Uterus (tissue), 3 donors: ENCODE measurements at regions not wholly inside any gene's neighbourhood (a gene's known extent, or its start where the extent isn't known, plus 50 kb on each side); places are given as distances from the start of the nearest gene placed in this dataset.

Experiments
- DNase-seq, 2 donors: peaks; one replicate each; pipeline ENCODE4 v3.0.0-alpha.2; 2019 to 2020
- H3K27ac ChIP-seq, 2 donors: fragments of 200-600 bp; sonication (generic); 1 replicate in 1 of 2; 2 replicates in 1 of 2; pipeline ENCODE4 v1.5.1; 2016 to 2018
- H3K27me3 ChIP-seq, 2 donors: fragments of 200-600 bp; sonication (generic); one replicate each; pipeline ENCODE4 v1.5.1; 2018 to 2019; ENCODE audit warnings: control low read depth in 1 of 2
- H3K36me3 ChIP-seq, 2 donors: fragments of 200-600 bp; sonication (generic); one replicate each; pipeline ENCODE4 v1.5.1; 2019; ENCODE audit warnings: control low read depth in 1 of 2
- H3K4me1 ChIP-seq, 2 donors: fragments of 200-600 bp; sonication (generic); one replicate each; pipeline ENCODE4 v1.5.1; 2018 to 2019; ENCODE audit warnings: control low read depth in 1 of 2
- H3K4me3 ChIP-seq, 2 donors: fragments of 200-600 bp; sonication (generic); 1 replicate in 1 of 2; 2 replicates in 1 of 2; pipeline ENCODE4 v1.5.1; 2018 to 2019; ENCODE audit warnings: mild to moderate bottlenecking in 1 of 2
- H3K9me3 ChIP-seq, 2 donors: fragments of 200-600 bp; sonication (generic); one replicate each; pipeline ENCODE4 v1.5.1; 2019; ENCODE audit warnings: control low read depth in 1 of 2
- POLR2A ChIP-seq, 2 donors: fragments of 450-650 bp; IDR thresholded peaks; one replicate each; pipeline ENCODE4 v1.6.1; 2016; ENCODE audit warnings: antibody characterized with exemption in 2 of 2, mild to moderate bottlenecking in 1 of 2, moderate library complexity in 1 of 2
- intact Hi-C: fragments of 100-400 bp; cut with DNase I; formaldehyde crosslinking; loops from one replicate; pipeline ENCODE4 v1.15.1; 2023; ENCODE audit warnings: low total_unique reads
- TF ChIP-seq, protein P1 (sequence below), 4 experiments: fragments of 200-600 bp in 2 of 4; fragments of 450-650 bp in 2 of 4; sonication (generic) in 2 of 4; IDR thresholded peaks; one replicate each; pipeline ENCODE4 v1.5.1; 2016 to 2019; ENCODE audit warnings: antibody characterized with exemption in 4 of 4, mild to moderate bottlenecking in 2 of 4, moderate library complexity in 1 of 4
- donor health status: DM: yes; HTN: yes; CAD: no.

DNA sequence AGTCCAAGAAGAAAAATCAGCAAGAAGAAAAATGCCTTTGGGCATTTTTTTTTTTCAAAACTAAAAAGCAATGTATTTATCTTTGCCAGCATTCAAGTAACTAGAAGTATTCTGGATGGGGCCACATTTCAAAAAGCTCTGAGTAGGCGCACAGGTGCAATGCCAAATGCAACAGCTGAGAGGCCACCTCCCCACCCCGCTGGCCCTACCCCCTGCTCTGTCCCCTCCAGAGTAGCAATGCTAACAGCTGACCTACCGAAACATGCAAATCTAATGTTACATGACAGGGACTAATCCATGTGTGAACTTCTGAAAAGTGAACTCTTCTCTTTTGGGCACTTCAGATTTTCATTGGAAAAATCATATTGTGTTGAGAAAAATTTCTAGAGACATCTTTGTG lies 153.7 kb upstream of the SLC38A2 start:
- Histone ChIP-seq H3K9me3 (no peaks in the 10 kb centered on the region), H3K27me3 (no peaks in the 10 kb centered on the region), H3K36me3 (no peaks in the 10 kb centered on the region), H3K4me1 (peaks cover 12 to 29% of the 10 kb centered on the region in 2 donors), H3K27ac (peak overlapping the region; percentile 77 to 88), H3K4me3 (no peak overlapping the region)
- intact Hi-C loops = no loop called here
- peak in 1 of 2 donors; percentile 9 for DNase-seq
- TF ChIP-seq, protein P1, sequence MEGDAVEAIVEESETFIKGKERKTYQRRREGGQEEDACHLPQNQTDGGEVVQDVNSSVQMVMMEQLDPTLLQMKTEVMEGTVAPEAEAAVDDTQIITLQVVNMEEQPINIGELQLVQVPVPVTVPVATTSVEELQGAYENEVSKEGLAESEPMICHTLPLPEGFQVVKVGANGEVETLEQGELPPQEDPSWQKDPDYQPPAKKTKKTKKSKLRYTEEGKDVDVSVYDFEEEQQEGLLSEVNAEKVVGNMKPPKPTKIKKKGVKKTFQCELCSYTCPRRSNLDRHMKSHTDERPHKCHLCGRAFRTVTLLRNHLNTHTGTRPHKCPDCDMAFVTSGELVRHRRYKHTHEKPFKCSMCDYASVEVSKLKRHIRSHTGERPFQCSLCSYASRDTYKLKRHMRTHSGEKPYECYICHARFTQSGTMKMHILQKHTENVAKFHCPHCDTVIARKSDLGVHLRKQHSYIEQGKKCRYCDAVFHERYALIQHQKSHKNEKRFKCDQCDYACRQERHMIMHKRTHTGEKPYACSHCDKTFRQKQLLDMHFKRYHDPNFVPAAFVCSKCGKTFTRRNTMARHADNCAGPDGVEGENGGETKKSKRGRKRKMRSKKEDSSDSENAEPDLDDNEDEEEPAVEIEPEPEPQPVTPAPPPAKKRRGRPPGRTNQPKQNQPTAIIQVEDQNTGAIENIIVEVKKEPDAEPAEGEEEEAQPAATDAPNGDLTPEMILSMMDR (IDR thresholded peaks at IDR 0.05) = no peak
- no peak for TF ChIP-seq POLR2A (IDR thresholded peaks at IDR 0.05)

DNA sequence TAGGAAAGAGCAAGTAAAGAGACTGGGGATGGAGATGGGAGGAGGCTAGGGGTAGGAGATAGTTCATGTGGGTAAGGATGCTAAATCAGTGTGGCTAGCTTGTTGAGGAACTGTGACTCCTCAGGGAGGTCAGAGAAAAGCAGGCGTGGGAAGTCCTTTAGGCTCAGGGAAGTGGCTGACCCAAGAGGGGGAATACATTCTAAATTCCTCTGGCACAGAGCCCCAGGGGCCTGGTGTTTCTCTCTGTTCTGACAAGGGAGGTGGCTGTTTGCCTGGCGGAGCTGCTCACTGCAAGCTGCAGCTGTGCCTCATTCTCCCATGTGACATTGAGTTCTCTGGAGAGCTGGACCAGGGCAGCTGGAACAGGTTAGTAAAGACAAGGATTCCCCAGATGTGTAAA lies 152.2 kb upstream of the SLC38A2 start:
- Histone ChIP-seq H3K27me3 (no peaks in the 10 kb centered on the region), H3K4me1 (peaks cover 12 to 31% of the 10 kb centered on the region in 2 donors), H3K36me3 (no peaks in the 10 kb centered on the region), H3K9me3 (no peaks in the 10 kb centered on the region), H3K4me3 (no peak overlapping the region), H3K27ac (peak overlapping the region; percentile 77 to 88)
- intact Hi-C loops = no loop called here
- TF ChIP-seq POLR2A (IDR thresholded peaks at IDR 0.05) = no peak
- TF ChIP-seq, protein P1 (IDR thresholded peaks at IDR 0.05) = no peak
- DNase-seq = peak; percentile 96 to 98

DNA sequence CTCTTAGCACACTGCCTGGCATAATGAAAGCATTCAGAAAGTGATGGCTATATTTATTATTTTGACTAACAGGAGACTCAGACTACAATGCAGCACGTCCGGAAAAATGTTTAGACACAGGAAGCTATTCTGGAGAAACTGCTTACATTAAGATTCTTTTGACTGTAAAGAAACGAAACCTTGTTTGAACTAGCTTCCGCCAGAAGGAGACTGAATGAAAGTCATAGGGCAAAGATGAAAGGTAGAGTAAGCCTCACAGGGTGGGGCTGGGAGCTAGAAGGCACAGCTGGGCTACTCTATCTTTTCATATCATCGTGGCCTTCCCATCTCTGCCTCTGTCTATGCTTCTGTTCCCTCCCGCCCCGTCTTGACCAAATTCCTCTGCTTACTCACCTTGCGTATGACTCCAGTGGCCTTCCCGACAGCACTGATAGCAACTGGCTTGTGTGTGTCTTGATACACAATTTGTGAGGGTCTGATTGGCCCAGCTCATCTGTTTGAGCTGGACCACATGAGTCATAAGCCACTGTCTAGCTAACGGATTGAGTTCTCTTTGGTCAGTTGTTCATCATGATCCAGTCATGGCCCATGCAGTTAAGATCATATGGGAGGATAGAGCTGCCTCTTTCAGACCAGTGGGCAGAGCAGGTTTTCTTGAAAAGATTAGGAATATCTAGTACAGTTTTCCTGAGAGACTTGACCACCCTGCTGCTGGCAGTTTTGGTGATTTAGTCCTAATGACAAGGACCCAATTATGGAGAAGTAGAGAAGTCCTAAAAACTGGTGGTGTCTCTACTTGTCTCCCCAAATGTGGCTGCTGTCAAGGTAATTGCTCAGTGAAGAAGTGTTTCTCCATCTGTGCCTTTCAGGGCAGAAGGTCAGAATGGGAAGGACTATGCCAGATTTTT lies 151.5 kb upstream of the SLC38A2 start:
- intact Hi-C loops = no loop called here
- peak overlapping the region; percentile 77 to 88 for H3K27ac ChIP-seq

DNA sequence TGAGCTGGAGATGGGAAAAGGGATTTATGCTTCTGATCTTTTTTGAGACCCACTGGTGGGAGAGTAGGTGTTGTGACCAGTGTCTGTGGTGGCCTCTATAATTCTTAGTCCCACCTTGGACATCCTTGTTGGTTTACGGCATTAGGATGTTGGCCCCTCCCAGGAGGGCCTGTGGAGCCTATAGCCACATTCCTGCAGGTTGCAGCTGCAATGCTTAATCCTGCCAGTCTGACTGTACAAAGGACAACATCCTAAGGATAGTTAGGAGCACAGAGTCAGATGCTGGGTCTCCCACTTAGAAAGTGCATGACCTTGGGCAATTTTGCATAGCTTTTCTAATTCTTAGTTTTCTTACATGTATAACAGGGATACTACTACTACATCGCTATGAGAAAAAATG lies 150.9 kb upstream of the SLC38A2 start:
- H3K4me1 ChIP-seq = peaks cover 12 to 31% of the 10 kb centered on the region in 2 donors
- DNase-seq = peak in 1 of 2 donors; percentile 9
- intact Hi-C loops = no loop called here
- no peaks in the 10 kb centered on the region for H3K9me3 ChIP-seq
- H3K36me3 ChIP-seq = no peaks in the 10 kb centered on the region
- TF ChIP-seq, protein P1 (IDR thresholded peaks at IDR 0.05) = no peak
- TF ChIP-seq POLR2A (IDR thresholded peaks at IDR 0.05) = no peak
- H3K4me3 ChIP-seq = no peak overlapping the region
- H3K27me3 ChIP-seq = no peaks in the 10 kb centered on the region
- H3K27ac ChIP-seq = peak overlapping the region; percentile 77 to 88

More for the DNA sequence above, 151.5 kb upstream of the SLC38A2 start:
- peak in 1 of 2 donors; percentile 34 for DNase-seq
- peaks cover 12 to 31% of the 10 kb centered on the region in 2 donors for H3K4me1 ChIP-seq
- no peak overlapping the region for H3K4me3 ChIP-seq
- no peaks in the 10 kb centered on the region for H3K9me3 ChIP-seq
- no peak for TF ChIP-seq POLR2A (IDR thresholded peaks at IDR 0.05)
- TF ChIP-seq, protein P1 (IDR thresholded peaks at IDR 0.05) = no peak
- no peaks in the 10 kb centered on the region for H3K36me3 ChIP-seq
- H3K27me3 ChIP-seq = no peaks in the 10 kb centered on the region

DNA sequence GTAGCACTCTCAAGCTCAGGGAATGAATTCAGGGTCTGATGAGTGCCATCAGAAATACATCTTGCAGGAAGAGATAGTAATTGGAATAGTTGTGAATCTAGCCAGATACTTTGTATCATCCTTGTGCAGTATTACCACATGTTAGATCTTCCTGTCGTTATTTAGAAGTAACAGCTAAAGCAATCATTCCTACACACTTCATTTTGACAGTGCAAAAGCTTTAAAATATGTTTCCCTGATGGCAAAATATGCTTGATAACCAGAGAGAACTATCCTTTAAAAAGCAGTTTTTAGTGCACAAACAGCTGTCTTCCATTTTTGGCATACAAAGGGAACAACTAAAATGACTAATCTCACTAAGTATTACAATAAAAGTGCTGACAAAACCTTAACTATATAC lies 149.5 kb upstream of the SLC38A2 start:
- Histone ChIP-seq H3K9me3 (no peaks in the 10 kb centered on the region), H3K4me1 (peaks cover 12 to 36% of the 10 kb centered on the region in 2 donors), H3K36me3 (no peaks in the 10 kb centered on the region), H3K27me3 (no peaks in the 10 kb centered on the region), H3K27ac (peak overlapping the region; percentile 77 to 88), H3K4me3 (no peak overlapping the region)
- TF ChIP-seq POLR2A (IDR thresholded peaks at IDR 0.05) = no peak
- TF ChIP-seq, protein P1 (IDR thresholded peaks at IDR 0.05) = no peak
- intact Hi-C loops = no loop called here
- DNase-seq = no peak
